ENCODE measurements at regions not wholly inside any gene's neighbourhood (a gene's known extent, or its start where the extent isn't known, plus 50 kb on each side); places are given as distances from the start of the nearest gene placed in this dataset.

- no peak for TF ChIP-seq CTCF (IDR thresholded peaks at IDR 0.05; ENCODE audit: extremely low read depth, low read depth, low read length)
- no peak overlapping the region for H3K27ac ChIP-seq (ENCODE audit: low read depth, low read length)
- H3K36me3 ChIP-seq (ENCODE audit: insufficient read depth, low read length): no peaks in the 10 kb centered on the region
- no peak overlapping the region for H2AFZ ChIP-seq (ENCODE audit: low read length)
- H3K4me3 ChIP-seq (ENCODE audit: insufficient read depth, low read length): no peak overlapping the region
- no peaks in the 10 kb centered on the region for H3K4me1 ChIP-seq (ENCODE audit: insufficient read depth, low read length)
- no peaks in the 10 kb centered on the region for H4K20me1 ChIP-seq (ENCODE audit: insufficient read depth, low read length)
- no peaks in the 10 kb centered on the region for H3K27me3 ChIP-seq (ENCODE audit: insufficient read depth, low read length)
- H3K4me2 ChIP-seq (ENCODE audit: insufficient read depth, low read length): no peak overlapping the region
- H3K9me3 ChIP-seq (ENCODE audit: low read depth, low read length): no peaks in the 10 kb centered on the region
- no peaks in the 10 kb centered on the region for H3K79me2 ChIP-seq (ENCODE audit: insufficient read depth, low read length)
- DNase-seq (ENCODE audit: insufficient read length, low spot score, missing footprints): no peak
Measured at GRCh38 chr3:74328435-74328834, 286.0 kb downstream of the CNTN3 start.

GRCh38 chr3:74315291-74315690 lies 299.2 kb downstream of the CNTN3 start:
- TF ChIP-seq CTCF (IDR thresholded peaks at IDR 0.05; ENCODE audit: extremely low read depth, low read depth, low read length): no peak
- Histone ChIP-seq H3K4me1 (ENCODE audit: insufficient read depth, low read length) (no peaks in the 10 kb centered on the region), H3K36me3 (ENCODE audit: insufficient read depth, low read length) (no peaks in the 10 kb centered on the region), H3K4me3 (ENCODE audit: insufficient read depth, low read length) (no peak overlapping the region), H3K79me2 (ENCODE audit: insufficient read depth, low read length) (no peaks in the 10 kb centered on the region), H3K27me3 (ENCODE audit: insufficient read depth, low read length) (no peaks in the 10 kb centered on the region), H2AFZ (ENCODE audit: low read length) (no peak overlapping the region), H4K20me1 (ENCODE audit: insufficient read depth, low read length) (no peaks in the 10 kb centered on the region), H3K27ac (ENCODE audit: low read depth, low read length) (no peak overlapping the region), H3K9me3 (ENCODE audit: low read depth, low read length) (no peaks in the 10 kb centered on the region), H3K4me2 (ENCODE audit: insufficient read depth, low read length) (no peak overlapping the region)
- DNase-seq (ENCODE audit: insufficient read length, low spot score, missing footprints): no peak

- no peak overlapping the region for H3K4me2 ChIP-seq (ENCODE audit: insufficient read depth, low read length)
- no peak for TF ChIP-seq CTCF (IDR thresholded peaks at IDR 0.05; ENCODE audit: extremely low read depth, low read depth, low read length)
- DNase-seq (ENCODE audit: insufficient read length, low spot score, missing footprints): no peak
Measured at GRCh38 chr3:74314696-74315095, 299.8 kb downstream of the CNTN3 start.

GRCh38 chr3:74309716-74310115 lies 304.7 kb downstream of the CNTN3 start:
- Histone ChIP-seq H2AFZ (ENCODE audit: low read length) (no peak overlapping the region), H3K4me1 (ENCODE audit: insufficient read depth, low read length) (no peaks in the 10 kb centered on the region), H3K9me3 (ENCODE audit: low read depth, low read length) (no peaks in the 10 kb centered on the region), H3K4me3 (ENCODE audit: insufficient read depth, low read length) (no peak overlapping the region), H3K27ac (ENCODE audit: low read depth, low read length) (no peak overlapping the region), H3K36me3 (ENCODE audit: insufficient read depth, low read length) (no peaks in the 10 kb centered on the region), H3K79me2 (ENCODE audit: insufficient read depth, low read length) (no peaks in the 10 kb centered on the region), H4K20me1 (ENCODE audit: insufficient read depth, low read length) (no peaks in the 10 kb centered on the region), H3K4me2 (ENCODE audit: insufficient read depth, low read length) (no peak overlapping the region), H3K27me3 (ENCODE audit: insufficient read depth, low read length) (no peaks in the 10 kb centered on the region)
- TF ChIP-seq CTCF (IDR thresholded peaks at IDR 0.05; ENCODE audit: extremely low read depth, low read depth, low read length): no peak
- DNase-seq (ENCODE audit: insufficient read length, low spot score, missing footprints): no peak

More at GRCh38 chr3:74314696-74315095, 299.8 kb downstream of the CNTN3 start:
- Histone ChIP-seq H3K27ac (ENCODE audit: low read depth, low read length) (no peak overlapping the region), H3K9me3 (ENCODE audit: low read depth, low read length) (no peaks in the 10 kb centered on the region), H4K20me1 (ENCODE audit: insufficient read depth, low read length) (no peaks in the 10 kb centered on the region), H3K4me1 (ENCODE audit: insufficient read depth, low read length) (no peaks in the 10 kb centered on the region), H3K4me3 (ENCODE audit: insufficient read depth, low read length) (no peak overlapping the region), H3K27me3 (ENCODE audit: insufficient read depth, low read length) (no peaks in the 10 kb centered on the region), H3K36me3 (ENCODE audit: insufficient read depth, low read length) (no peaks in the 10 kb centered on the region), H2AFZ (ENCODE audit: low read length) (no peak overlapping the region), H3K79me2 (ENCODE audit: insufficient read depth, low read length) (no peaks in the 10 kb centered on the region)

All from osteoblast (primary cell).